ENCODE measurements at regions not wholly inside any gene's neighbourhood (a gene's known extent, or its start where the extent isn't known, plus 50 kb on each side); places are given as distances from the start of the nearest gene placed in this dataset.

DNA sequence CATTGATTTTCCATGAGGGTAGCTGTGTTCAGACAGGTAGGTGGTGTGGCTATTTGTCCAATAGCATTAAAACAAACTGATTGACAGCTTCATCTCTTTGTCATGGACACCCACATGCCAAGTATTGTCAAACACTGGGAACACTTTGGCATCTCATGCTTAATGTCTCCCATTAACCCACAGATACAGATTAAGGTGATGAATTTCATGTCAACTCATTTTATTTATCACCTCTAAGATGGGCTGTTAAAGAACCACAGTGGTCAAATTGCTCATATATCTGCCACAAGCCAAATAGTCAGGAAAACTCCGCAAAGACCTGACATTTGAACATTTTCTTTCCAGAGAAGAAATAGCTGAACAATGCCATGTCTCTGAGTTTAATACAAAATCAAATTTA lies 139.1 kb upstream of the SPTLC3 start:
- POLR2A ChIA-PET (ENCODE audit: partially characterized antibody): no interaction called here

DNA sequence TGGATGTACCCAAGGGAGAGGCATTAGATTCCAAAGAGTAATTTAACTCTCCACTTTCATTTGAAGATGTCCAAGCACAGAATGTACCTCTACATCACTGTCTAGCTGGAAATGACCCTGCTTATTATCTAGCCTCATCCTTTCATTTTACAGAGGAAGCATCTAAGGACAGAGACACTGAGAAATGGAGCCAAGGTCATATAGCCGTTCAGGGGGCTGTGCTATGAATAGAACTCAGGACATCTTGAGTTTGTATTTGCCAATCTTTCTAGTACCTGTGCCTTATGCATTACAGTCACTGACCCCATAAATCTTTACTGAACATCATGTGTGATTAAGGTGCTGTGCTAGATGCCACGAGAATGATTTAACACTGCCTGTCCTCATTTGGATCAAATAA lies 138.2 kb upstream of the SPTLC3 start:
- CTCF ChIA-PET (ENCODE audit: partially characterized antibody): no interaction called here
- Histone ChIP-seq H3K4me3 (ENCODE audit: low read length in 2 of 2) (no peak overlapping the region), H3K4me1 (ENCODE audit: insufficient read depth, low read length) (no peaks in the 10 kb centered on the region), H3K27ac (ENCODE audit: low read depth, low read length) (no peak overlapping the region), H3K36me3 (ENCODE audit: insufficient read depth, low read length) (no peaks in the 10 kb centered on the region), H3K9me3 (ENCODE audit: control insufficient read depth in 1 of 2, low read length in 2 of 2) (no peaks in the 10 kb centered on the region), H3K27me3 (ENCODE audit: insufficient read depth, low read length) (no peaks in the 10 kb centered on the region)
- intact Hi-C loops (cut with micrococcal nuclease): no loop called here
- H3K4me1 Mint-ChIP-seq: no peaks in the 10 kb centered on the region
- H3K27me3 Mint-ChIP-seq: peaks cover 0 to 2% of the 10 kb centered on the region in 2 donors
- no peak for DNase-seq
- no peak overlapping the region for H3K4me3 Mint-ChIP-seq
- no peaks in the 10 kb centered on the region for H3K36me3 Mint-ChIP-seq
- no peak overlapping the region for H3K27ac Mint-ChIP-seq
- POLR2A ChIA-PET (ENCODE audit: partially characterized antibody): no interaction called here
- H3K9me3 Mint-ChIP-seq: peaks cover 0 to 2% (median 0%) of the 10 kb centered on the region in 8 donors

More for the DNA sequence above, 139.1 kb upstream of the SPTLC3 start:
- Histone ChIP-seq H3K36me3 (ENCODE audit: insufficient read depth, low read length) (no peaks in the 10 kb centered on the region), H3K27ac (ENCODE audit: low read depth, low read length) (no peak overlapping the region), H3K9me3 (ENCODE audit: control insufficient read depth in 1 of 2, low read length in 2 of 2) (no peaks in the 10 kb centered on the region), H3K27me3 (ENCODE audit: insufficient read depth, low read length) (no peaks in the 10 kb centered on the region), H3K4me3 (ENCODE audit: low read length in 2 of 2) (no peak overlapping the region), H3K4me1 (ENCODE audit: insufficient read depth, low read length) (no peaks in the 10 kb centered on the region)
- intact Hi-C loops (cut with micrococcal nuclease): no loop called here
- no peak overlapping the region for H3K27ac Mint-ChIP-seq
- no peaks in the 10 kb centered on the region for H3K4me1 Mint-ChIP-seq
- H3K36me3 Mint-ChIP-seq: no peaks in the 10 kb centered on the region
- peaks cover 0 to 4% (median under 1%) of the 10 kb centered on the region in 8 donors for H3K9me3 Mint-ChIP-seq
- CTCF ChIA-PET (ENCODE audit: partially characterized antibody): no interaction called here
- peaks cover 0 to 2% of the 10 kb centered on the region in 2 donors for H3K27me3 Mint-ChIP-seq
- no peak overlapping the region for H3K4me3 Mint-ChIP-seq
- DNase-seq: no peak

DNA sequence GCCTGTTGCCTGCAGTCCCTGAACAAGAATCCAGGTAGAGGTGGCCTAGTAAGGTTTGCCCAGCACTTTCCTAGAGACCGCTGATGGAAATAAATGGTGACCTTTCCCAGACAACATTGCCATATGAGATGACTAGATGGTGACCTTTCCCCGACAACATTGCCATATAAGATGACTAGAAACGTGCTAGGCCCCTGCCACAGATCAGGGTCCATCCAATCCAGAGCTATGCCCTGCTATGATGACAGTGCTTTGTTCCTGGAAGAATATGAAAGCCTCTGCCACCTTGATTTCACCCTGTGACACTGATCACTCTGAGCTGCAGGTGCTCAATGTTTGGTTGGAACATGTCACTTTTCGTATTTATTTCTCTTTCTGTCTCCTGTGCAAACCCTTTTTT lies 133.8 kb upstream of the SPTLC3 start:
- H3K27ac Mint-ChIP-seq: no peak overlapping the region
- peaks cover 0 to 2% of the 10 kb centered on the region in 2 donors for H3K27me3 Mint-ChIP-seq
- ChIA-PET CTCF (ENCODE audit: partially characterized antibody) (no interaction called here), POLR2A (ENCODE audit: partially characterized antibody) (no interaction called here)
- no peaks in the 10 kb centered on the region for H3K36me3 ChIP-seq (ENCODE audit: insufficient read depth, low read length)
- no peak for DNase-seq
- no peaks in the 10 kb centered on the region for H3K4me1 ChIP-seq (ENCODE audit: insufficient read depth, low read length)
- no peaks in the 10 kb centered on the region for H3K36me3 Mint-ChIP-seq
- no peak overlapping the region for H3K27ac ChIP-seq (ENCODE audit: low read depth, low read length)
- no peaks in the 10 kb centered on the region for H3K27me3 ChIP-seq (ENCODE audit: insufficient read depth, low read length)
- H3K9me3 ChIP-seq (ENCODE audit: control insufficient read depth in 1 of 2, low read length in 2 of 2): no peaks in the 10 kb centered on the region
- H3K4me1 Mint-ChIP-seq: no peaks in the 10 kb centered on the region
- H3K4me3 ChIP-seq (ENCODE audit: low read length in 2 of 2): no peak overlapping the region
- H3K4me3 Mint-ChIP-seq: no peak overlapping the region
- intact Hi-C loops (cut with micrococcal nuclease): no loop called here
- peaks cover 0 to 2% (median 0%) of the 10 kb centered on the region in 8 donors for H3K9me3 Mint-ChIP-seq

DNA sequence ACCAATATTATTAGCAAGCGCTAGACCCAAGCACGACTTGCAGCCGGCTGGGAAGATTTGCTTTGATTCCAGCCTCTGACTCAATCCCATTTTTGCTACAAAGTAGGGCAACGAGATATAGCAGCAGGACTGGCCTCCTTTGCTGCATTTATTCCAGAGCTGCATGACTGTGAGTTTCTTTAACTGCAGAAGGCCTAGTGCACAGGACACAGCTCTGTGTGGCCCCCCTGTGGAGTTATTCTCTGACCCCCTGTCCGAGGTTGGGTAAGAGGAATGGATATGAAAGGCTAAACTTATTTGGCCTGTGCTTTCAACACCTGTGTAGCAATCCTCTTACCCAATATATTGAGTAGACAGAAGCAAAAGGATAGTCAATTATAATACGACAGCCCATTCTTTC lies 133.3 kb upstream of the SPTLC3 start:
- DNase-seq: no peak
- H3K36me3 Mint-ChIP-seq: no peaks in the 10 kb centered on the region

DNA sequence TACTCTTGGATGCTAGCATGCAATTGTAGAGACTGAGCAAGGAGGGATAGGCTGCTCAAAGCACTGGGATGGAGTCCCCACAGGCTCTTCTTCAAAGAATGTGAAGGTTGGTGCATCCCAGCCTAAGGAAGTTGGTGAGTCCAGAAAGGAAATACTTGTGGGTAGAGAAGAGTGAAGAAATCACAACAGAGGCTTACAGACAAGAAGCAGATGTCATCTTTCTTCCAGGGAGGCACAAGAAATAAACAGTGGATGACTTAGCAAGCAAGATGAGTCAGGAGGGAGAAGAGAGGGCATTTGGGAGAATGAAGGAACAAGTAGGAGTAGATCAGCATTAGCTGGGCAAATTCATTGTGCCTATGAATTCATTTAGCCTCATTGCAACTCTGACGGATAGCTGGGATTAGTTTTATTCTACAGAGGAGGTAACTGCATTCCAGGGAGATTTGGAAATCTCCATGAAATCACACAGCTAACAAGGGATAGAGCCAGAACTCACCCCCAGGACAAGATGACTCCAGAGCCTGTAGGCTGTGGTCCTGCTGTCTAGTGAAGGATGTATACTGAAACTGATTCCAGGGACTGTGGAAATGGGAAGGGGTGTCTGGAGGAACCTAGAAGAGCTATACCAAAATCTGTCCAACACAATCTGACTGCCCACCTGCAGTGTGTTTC lies 125.8 kb upstream of the SPTLC3 start:
- intact Hi-C loops (cut with micrococcal nuclease): no loop called here
- H3K4me3 Mint-ChIP-seq: no peak overlapping the region
- Histone ChIP-seq H3K4me3 (ENCODE audit: low read length in 2 of 2) (no peak overlapping the region), H3K9me3 (ENCODE audit: control insufficient read depth in 1 of 2, low read length in 2 of 2) (no peaks in the 10 kb centered on the region), H3K4me1 (ENCODE audit: insufficient read depth, low read length) (no peaks in the 10 kb centered on the region), H3K27ac (ENCODE audit: low read depth, low read length) (no peak overlapping the region), H3K27me3 (ENCODE audit: insufficient read depth, low read length) (no peaks in the 10 kb centered on the region), H3K36me3 (ENCODE audit: insufficient read depth, low read length) (no peaks in the 10 kb centered on the region)
- no peaks in the 10 kb centered on the region for H3K4me1 Mint-ChIP-seq
- no peaks in the 10 kb centered on the region for H3K36me3 Mint-ChIP-seq
- POLR2A ChIA-PET (ENCODE audit: partially characterized antibody): no interaction called here
- DNase-seq: no peak
- peaks cover 0 to 3% (median under 1%) of the 10 kb centered on the region in 8 donors for H3K9me3 Mint-ChIP-seq
- peaks cover 0 to 1% of the 10 kb centered on the region in 2 donors for H3K27me3 Mint-ChIP-seq
- no peak overlapping the region for H3K27ac Mint-ChIP-seq
- CTCF ChIA-PET (ENCODE audit: partially characterized antibody): no interaction called here

More for the DNA sequence above, 133.3 kb upstream of the SPTLC3 start:
- Histone ChIP-seq H3K4me3 (ENCODE audit: low read length in 2 of 2) (no peak overlapping the region), H3K27ac (ENCODE audit: low read depth, low read length) (no peak overlapping the region), H3K27me3 (ENCODE audit: insufficient read depth, low read length) (no peaks in the 10 kb centered on the region), H3K9me3 (ENCODE audit: control insufficient read depth in 1 of 2, low read length in 2 of 2) (no peaks in the 10 kb centered on the region), H3K36me3 (ENCODE audit: insufficient read depth, low read length) (no peaks in the 10 kb centered on the region), H3K4me1 (ENCODE audit: insufficient read depth, low read length) (no peaks in the 10 kb centered on the region)
- ChIA-PET CTCF (ENCODE audit: partially characterized antibody) (no interaction called here), POLR2A (ENCODE audit: partially characterized antibody) (no interaction called here)
- H3K27ac Mint-ChIP-seq: no peak overlapping the region
- no peak overlapping the region for H3K4me3 Mint-ChIP-seq
- intact Hi-C loops (cut with micrococcal nuclease): no loop called here
- peaks cover 0 to 2% of the 10 kb centered on the region in 2 donors for H3K27me3 Mint-ChIP-seq
- no peaks in the 10 kb centered on the region for H3K4me1 Mint-ChIP-seq
- H3K9me3 Mint-ChIP-seq: peaks cover 0 to 2% (median 0%) of the 10 kb centered on the region in 8 donors

DNA sequence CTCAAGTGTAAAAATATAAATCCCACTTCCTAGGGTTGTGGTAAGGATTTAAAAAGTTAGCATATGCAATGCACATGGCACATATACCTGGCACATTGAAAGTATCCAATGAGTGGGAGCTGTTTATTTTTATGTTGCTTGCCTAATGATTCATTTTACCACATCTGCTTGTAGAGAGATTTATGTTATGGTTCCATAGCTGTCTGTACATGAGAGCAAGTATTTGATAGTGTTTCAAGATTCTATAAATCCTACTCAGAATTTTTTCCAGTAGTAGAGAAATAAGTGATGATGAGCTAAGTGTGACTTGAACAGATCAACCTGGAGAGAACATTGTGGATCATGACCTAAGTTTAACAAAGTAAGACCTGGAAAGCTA lies 125.3 kb upstream of the SPTLC3 start:
- Histone ChIP-seq H3K4me3 (ENCODE audit: low read length in 2 of 2) (no peak overlapping the region), H3K36me3 (ENCODE audit: insufficient read depth, low read length) (no peaks in the 10 kb centered on the region), H3K4me1 (ENCODE audit: insufficient read depth, low read length) (no peaks in the 10 kb centered on the region), H3K27ac (ENCODE audit: low read depth, low read length) (no peak overlapping the region), H3K27me3 (ENCODE audit: insufficient read depth, low read length) (no peaks in the 10 kb centered on the region), H3K9me3 (ENCODE audit: control insufficient read depth in 1 of 2, low read length in 2 of 2) (no peaks in the 10 kb centered on the region)
- intact Hi-C loops (cut with micrococcal nuclease): no loop called here
- H3K27me3 Mint-ChIP-seq: peaks cover 0 to 1% of the 10 kb centered on the region in 2 donors
- no peaks in the 10 kb centered on the region for H3K36me3 Mint-ChIP-seq
- H3K9me3 Mint-ChIP-seq: peaks cover 0 to 4% (median under 1%) of the 10 kb centered on the region in 8 donors
- ChIA-PET CTCF (ENCODE audit: partially characterized antibody) (interaction anchor here (0.6 kb wide), 1 partner anchor 1170 kb away, joined by 3 read pairs; no protein-coding TSS in a partner anchor), POLR2A (ENCODE audit: partially characterized antibody) (no interaction called here)
- no peaks in the 10 kb centered on the region for H3K4me1 Mint-ChIP-seq
- no peak overlapping the region for H3K27ac Mint-ChIP-seq
- no peak for DNase-seq
- no peak overlapping the region for H3K4me3 Mint-ChIP-seq

DNA sequence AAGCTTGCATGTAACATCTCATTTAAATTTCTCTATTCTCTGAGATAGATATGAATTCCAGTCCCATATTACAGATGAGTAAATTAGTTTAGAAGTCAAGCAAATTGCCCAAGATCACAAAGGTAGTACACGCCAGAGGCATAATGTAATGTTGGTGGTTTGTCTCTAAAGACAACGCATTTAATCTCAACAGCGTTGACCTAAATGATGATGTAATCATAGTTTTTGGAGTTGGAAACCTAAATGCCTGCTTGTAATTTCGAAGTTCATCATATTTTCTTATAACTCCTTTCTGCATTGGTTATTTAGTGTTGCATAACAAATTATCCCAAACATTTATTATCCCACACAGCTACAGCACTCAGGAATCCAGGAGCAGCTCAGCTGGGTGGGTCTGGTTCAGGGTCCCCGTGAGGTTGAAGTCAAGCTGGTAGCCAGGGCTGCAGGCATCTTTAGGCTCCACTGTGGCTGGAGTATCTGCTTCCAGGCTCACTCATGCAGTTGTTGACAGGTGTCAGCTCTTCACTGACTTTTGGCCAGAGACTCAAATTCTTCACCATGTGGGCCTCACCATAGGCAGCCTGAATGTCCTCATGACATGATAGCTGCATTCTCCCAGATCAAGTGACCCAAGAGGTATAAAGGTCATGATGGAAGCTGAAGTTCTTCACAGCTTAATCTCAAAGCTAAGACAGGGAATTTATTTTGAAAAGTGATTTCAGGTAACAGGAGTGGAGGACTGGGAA lies 122.0 kb upstream of the SPTLC3 start:
- Mint-ChIP-seq H3K4me3 (no peak overlapping the region), H3K9me3 (peaks cover 0 to 6% (median under 1%) of the 10 kb centered on the region in 8 donors), H3K36me3 (no peaks in the 10 kb centered on the region), H3K27me3 (peaks cover 0 to 4% of the 10 kb centered on the region in 2 donors), H3K4me1 (no peaks in the 10 kb centered on the region), H3K27ac (no peak overlapping the region)
- Histone ChIP-seq H3K27ac (ENCODE audit: low read depth, low read length) (no peak overlapping the region), H3K9me3 (ENCODE audit: control insufficient read depth in 1 of 2, low read length in 2 of 2) (no peaks in the 10 kb centered on the region), H3K36me3 (ENCODE audit: insufficient read depth, low read length) (no peaks in the 10 kb centered on the region), H3K27me3 (ENCODE audit: insufficient read depth, low read length) (no peaks in the 10 kb centered on the region), H3K4me3 (ENCODE audit: low read length in 2 of 2) (no peak overlapping the region), H3K4me1 (ENCODE audit: insufficient read depth, low read length) (no peaks in the 10 kb centered on the region)
- ChIA-PET CTCF (ENCODE audit: partially characterized antibody) (no interaction called here), POLR2A (ENCODE audit: partially characterized antibody) (no interaction called here)
- no peak for DNase-seq
- intact Hi-C loops (cut with micrococcal nuclease): no loop called here

Data from CD4-positive, alpha-beta memory T cell (primary cell).